Fibroblast of upper back skin (primary cell): ENCODE measurements at regions not wholly inside any gene's neighbourhood (a gene's known extent, or its start where the extent isn't known, plus 50 kb on each side); places are given as distances from the start of the nearest gene placed in this dataset.
"Not testable (repeated sequence)": the region's sequence is repeated elsewhere in the genome, so short reads cannot be mapped to it uniquely, and the experiment has no call there.

ENCODE experiments used
- DNase-seq: peaks from one replicate; pipeline ENCODE4 v3.0.0-alpha.2; 2013

DNA sequence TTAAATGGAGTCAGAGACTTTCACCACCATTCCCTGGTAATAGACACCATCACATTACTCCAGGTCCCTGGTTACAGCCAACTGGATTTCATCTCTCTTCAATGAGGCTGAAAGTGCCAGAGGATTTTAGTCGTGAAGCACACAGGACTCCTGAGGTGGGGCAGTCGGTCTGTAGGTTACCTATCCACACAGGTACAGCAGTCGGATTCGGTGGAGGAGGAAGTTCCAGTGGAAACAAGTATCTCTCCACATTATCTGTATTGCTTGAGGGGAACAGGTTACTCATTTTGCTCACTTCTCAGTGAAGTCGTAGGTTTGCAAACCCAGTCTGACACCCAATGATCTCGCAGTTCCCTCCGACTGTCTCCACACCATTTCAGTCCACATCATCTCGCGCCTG is 82.3 kb upstream of the TMEM45B start:
- DNase-seq = no peak

DNA sequence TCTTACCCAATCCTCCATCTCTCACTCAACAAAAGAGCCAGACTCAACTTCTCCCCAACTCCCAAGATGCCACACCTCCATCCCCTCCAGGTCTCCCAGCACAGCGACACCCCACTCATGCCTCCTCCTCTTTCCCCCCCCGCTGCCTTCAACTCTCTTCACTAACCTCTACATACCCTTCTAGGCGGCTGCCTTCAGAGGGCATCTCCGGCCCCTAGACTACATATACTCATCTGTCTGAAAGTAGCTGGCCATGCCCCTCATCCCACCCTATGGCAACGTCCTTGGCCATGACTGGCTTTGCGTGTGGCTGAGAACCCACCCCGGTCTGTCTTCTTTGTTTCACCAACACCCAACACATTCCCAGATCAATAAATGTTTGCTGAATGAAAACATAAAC is 81.7 kb upstream of the TMEM45B start:
- no peak for DNase-seq

DNA sequence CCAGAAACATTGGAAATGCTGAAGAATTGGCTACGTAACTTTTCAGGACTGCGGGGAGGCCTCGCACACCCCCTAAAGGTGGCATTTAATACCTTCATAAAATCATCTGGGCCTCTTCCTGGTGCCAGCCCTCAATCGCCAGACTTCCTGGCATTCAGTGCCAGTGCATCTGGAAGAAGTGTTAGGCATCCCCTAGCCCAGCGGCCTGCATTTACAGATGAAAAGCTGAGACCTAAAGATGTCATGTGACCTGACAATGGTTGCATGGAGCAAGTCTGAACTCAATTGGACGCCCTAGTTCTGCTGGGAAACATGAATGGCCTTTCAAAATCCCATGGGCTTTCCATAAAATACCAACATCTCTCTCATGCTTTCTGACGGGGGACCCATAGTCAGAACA is 81.0 kb upstream of the TMEM45B start:
- no peak for DNase-seq

DNA sequence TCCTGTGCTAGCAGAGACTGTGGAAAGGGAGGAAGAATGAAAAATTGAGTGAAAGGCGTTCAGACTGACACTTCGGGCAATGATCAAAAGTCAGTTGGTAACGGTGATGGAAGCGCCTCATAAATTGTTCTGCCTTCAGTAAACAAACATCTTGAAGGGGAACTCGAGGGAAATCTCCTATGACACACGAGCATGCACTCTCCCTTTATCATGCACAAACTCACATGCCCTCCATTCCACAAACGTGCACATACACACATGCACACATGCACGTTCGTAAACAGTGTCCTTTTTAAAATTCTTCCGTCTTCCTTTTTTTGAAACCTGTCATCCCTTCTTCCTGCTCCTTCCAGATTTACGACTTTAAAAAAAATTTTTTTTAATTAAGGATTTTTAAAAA is 77.8 kb upstream of the TMEM45B start:
- DNase-seq = no peak

DNA sequence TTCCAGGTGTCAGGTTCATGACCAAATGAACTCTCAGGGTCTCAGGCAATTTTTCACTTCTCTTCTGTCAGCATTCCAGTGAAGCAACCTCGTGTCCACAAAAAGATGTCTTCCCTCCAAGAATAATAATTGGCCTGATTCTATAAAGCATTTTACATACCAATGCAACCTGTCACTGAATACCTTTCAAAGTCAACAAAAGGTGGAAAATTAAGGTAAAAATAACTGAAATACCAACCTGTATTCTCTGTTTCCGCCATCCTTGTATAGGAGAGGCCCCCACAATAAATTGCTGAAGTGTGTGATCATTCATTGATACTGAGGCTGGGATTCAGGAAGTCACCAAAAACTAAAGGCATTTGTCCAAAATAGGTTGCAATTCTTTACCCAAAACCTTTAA is 77.4 kb upstream of the TMEM45B start:
- no peak for DNase-seq

DNA sequence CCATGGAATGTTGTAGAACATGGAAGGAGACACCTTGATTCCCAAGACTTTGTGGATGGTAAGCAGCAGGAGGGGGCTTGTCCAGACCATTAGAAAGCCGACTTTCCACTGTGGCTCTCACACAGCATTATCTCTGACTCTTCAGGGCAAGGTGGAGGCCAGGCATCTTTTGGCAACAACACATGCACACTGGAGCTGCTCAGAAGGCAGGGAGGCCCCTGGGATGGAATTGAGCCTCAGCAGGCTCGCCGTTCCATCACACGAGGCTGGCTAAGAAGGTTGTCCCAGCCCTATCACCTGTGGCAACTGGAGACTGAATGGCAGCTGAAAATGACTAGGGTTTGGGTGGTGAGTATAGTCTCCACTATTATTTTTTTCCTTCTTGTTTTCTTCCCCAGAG is 76.3 kb upstream of the TMEM45B start:
- no peak for DNase-seq

DNA sequence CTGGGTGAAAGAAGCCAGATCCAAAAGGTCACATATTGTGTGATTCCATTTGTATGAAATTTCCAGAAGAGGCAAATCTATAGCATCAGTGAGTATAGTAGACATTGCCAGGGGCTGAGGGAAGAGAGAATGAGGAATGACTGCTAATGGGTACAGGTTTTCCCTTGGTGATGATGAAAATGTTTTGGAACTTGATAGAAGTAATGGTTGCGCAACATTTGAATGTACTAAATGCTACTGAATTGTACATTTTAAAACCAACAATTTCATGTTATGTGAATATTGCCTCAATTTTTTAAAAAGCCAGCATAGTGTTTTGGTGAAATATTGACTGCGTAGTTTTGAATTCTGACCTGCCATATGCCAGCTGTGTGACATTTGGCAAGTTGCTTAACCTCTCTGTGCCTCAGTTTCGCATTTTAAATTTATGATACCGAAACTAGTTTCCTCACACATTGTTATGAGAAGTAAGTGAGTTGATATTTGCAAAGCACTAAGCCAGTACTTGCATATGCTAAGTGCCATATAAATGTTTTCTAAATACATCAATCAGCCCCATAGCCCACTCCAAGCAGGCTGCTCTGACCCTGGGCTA is 75.4 kb upstream of the TMEM45B start:
- no peak for DNase-seq

DNA sequence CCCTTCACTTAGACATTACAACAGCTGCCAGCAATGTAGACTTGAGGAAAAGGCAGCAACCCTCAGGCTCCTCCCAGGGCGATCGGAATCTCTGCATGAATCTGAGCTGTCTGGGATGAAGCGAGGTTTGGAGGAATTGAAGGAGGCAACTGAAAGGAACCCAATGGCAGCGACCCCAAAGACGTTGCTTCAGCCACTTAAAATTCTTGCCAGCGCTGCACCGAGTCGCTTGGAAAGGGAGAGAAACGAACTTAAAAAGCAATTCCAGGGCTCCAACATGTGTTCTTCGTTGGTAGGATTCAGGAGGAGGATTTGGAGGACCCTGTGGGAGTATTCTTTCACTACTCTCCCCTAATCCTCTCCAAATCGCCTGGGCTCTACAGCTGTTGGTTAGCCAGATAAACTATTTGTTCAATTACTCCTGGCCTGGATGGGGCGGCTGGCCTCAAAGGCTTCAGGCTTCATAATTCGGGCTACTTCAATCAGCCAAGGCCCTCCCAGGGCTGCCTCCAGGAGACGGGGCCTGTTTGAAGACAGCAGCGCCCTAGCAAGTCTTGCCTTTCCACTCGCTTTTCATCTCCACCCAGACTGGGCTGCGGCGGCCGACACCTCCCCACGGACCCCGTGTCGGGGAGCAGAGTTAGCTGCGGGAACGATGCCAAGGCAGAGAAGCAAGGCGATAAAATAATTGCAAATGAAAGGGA is 72.4 kb upstream of the TMEM45B start:
- no peak for DNase-seq

DNA sequence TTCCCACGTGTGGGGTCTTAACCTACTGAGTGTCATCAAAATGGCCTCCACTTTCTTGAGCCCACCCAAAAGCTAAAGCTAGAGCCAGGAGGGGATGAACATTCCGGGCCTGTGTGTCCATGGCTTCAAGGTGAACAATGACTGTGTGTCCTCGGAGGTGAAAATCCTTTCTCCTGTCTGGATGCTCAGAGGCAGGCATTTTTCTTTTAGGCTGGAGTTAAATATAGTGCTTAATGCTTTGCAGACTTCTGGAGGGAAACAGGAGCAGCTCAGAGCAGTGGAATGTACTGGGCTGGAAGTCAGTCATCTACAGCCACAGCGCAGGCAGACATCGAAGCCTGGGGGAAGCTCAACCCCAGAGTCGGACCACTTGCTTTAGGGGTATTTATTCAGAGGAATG is 68.6 kb upstream of the TMEM45B start:
- DNase-seq = no peak

DNA sequence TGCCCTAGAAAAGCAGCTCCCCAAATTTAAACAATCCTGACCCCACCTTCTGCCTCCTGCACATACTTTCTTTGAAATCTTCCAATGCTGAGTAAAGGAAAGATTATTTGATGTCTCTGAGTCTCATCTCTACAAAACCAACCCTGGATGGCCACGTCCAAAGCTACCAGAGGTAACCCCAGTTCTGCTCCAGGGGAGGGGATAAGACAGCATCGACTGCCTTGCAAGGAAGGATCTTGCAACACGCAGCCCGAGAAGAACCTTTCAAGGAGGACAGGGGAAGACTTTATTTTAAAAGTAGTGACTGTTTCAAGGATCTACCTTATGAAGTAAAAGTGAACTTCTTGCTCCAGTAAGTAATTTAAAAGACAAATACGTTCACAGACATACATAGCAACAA is 66.5 kb upstream of the TMEM45B start:
- no peak for DNase-seq

DNA sequence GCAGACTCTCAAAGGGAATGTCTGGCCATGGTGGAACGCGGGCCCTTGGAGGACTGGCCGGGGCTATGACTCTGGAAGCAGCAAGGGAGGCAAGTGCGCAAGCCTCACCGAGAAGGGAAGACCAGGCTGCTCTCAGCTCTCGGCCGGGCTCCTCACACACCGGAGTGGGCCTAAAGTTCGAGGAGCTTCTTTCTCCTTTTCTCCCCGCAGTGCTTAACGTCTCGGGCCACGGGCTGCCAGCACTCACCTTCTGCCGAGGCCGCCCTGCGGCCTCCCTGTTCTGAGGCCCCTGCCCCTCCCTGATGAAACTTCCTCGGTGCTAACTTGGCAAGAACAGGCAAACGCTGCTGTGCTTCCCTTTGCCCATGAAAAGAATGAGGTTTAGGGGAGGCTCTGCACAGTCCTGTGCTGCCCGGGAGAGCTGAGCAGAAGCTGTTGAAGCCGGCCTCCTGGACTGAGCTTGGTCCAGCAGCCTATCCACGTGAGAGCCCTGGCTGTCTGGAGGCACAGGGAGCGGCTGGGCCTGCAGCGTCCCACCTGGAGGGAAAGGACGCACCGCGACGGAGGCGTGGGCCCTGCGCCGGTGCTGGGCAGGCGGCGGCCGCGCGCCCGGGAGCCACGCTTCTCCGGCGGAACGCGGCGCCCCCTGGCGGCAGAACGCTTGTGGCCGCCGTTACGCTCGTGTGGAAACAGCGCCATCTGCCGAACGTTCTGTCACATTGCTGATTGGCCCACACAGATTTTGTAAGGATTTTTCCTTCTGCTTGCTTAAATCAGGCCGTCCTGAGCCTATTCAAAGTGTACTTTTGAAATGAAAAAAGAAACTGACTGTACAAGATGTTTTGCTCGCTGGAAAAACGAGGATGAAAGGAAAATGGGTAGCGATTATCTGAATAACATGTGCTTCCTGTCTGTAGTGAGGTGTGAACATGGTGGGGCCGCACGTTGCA is 65.0 kb upstream of the TMEM45B start:
- DNase-seq = peak; percentile 53

DNA sequence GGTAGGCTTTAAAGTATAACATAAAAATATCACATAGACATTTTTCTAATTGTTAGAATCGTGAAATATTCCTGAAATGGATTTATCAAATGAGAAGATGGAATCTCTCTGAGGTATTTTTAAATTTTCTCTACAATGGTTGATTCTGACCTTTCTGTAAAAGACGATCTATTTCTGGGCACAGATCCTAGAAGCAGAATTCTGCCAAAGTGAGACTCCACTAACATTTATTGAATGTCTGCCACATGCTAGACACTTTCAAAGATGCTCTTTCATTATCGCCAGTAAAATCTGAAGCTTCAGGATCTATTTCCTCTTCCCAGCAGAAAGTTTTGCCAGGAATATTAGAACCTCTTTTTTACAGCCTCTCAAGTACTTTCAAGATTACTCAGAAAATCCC is 64.1 kb upstream of the TMEM45B start:
- DNase-seq = no peak

DNA sequence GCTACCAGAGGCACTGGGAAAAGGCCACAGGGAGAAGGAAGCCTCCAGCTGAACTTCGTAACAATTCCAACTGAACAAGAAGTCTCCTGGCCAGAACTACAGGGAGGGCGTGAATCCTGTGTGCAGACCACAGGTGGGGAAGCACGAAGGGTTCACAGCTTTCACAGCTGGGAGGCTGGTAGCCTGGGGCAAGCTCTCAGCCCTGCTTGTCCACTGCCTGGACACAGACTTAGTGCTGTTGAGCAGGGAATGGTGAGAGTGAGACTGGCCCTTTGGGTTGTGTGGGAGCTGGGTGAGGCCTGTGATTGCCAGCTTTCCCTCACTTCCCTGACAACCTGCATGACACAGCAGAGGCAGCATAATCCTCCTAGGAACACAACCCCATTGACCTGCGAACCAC is 52.1 kb upstream of the TMEM45B start:
- DNase-seq = not testable (repeated sequence)

DNA sequence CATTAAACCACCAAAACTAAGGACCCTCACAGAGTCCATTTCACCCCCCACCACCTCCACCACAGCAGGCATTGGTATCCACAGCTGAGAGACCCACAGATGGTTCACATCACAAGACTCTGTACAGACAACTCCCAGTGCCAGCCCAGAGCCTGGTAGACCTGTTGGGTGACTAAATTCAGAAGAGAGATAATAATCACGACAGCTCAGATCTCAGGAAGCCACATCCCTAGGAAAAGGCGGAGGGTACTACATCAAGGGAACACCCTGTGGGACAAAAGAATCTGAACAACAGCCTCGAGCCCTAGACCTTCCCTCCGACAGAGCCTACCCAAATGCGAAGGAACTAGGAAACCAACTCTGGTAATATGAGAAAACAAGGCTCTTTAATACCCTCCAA is 51.4 kb upstream of the TMEM45B start:
- DNase-seq = not testable (repeated sequence)
